Retinal pigment epithelial cell (primary cell): ENCODE measurements at regions not wholly inside any gene's neighbourhood (a gene's known extent, or its start where the extent isn't known, plus 50 kb on each side); places are given as distances from the start of the nearest gene placed in this dataset.

Experiments
- DNase-seq: peaks from one replicate; pipeline ENCODE4 v3.0.0-alpha.2; 2010; ENCODE audit warnings: low read depth
- H3K4me3 ChIP-seq: 2 replicates; pipeline ENCODE4 v1.5.1; 2011; ENCODE audit warnings: mild to moderate bottlenecking, low read length, control low read depth, moderate library complexity
- CTCF ChIP-seq: conservative IDR thresholded peaks from 2 replicates; pipeline ENCODE4 v1.5.1; 2011; ENCODE audit warnings: low read depth, low read length, control low read depth, inconsistent platforms

- no peak overlapping the region for H3K4me3 ChIP-seq
- no peak for DNase-seq
- TF ChIP-seq CTCF, result no peak
These were observed 298.4 kb upstream of the SALL1 start for GRCh38 chr16:51449441-51449840.

DNA sequence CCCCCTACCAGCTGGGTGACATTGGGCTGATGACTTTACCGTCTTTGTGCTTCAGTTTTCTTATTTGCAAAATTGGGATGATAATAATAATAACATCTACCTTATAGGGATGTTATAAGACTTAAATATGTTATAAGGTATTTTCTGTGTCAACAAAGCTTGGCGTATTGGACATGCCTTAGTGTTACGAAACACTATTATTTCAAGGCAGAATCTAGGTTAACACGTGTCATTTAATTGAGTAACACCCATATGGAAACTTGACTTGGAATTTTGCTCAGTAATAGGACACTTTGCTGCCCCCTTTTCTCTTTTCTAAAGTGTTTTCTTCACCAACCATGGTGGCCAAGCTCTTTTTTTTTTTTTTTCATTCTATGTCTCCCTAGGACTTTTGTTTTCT is 294.2 kb upstream of the SALL1 start:
- no peak overlapping the region for H3K4me3 ChIP-seq
- DNase-seq, result no peak
- no peak for TF ChIP-seq CTCF

DNA sequence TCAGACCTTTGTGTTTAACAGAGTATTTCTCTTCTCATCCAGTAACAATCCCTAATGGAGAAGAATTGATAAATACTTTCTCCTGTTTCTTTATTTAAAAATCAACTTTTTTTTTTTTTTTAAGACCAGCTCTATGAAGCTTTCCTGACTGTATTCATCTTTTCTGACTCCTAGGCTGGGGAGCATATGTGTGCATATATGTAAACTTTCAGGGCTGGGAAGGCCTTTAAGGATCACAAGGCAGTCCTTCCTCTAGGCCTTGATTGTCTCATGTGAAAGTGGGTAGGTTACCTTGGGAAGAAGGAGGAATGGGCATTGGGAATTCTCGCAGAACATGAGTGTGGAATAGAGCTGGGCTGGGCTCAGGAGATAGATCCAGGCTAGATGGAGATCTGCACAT is 292.9 kb upstream of the SALL1 start:
- no peak overlapping the region for H3K4me3 ChIP-seq
- DNase-seq, result no peak
- no peak for TF ChIP-seq CTCF

- H3K4me3 ChIP-seq, result no peak overlapping the region
- no peak for DNase-seq
- TF ChIP-seq CTCF, result no peak
These were observed 291.2 kb upstream of the SALL1 start for GRCh38 chr16:51442141-51442870.

DNA sequence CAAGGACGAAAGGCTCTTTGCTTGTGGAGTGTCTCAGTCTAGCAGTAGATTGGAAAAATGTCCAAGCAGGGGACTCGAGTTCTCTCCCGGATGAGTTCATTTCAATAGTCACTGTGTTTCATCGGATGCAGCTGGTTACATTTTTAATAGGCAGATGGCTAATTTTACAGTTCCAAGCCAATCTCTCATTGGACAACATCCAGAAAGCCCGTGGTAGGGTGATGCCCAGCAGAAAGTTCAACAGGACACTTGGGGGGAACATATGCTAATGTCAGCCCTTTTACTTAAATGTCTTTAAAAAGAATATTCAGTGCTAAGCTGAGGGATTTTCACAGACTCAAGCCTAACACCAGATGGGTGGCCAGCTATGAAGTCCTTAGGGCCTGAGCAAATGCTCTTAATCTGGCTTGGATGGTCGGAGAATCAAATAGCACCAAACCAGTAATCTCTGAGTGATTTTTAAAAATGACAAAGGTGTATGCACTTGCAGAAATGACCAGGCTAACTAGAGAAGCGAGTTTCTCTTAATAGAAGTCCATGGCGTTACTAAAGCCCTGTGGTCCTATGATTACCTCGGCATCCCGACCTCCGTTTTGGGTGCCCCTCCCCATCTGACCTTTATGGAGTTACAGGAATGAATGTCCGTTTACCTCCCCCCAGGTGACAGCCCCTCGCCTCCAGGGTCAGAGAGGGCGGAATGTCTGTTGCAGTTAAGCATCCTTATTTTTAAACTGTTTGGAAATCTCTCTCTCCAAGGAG is 289.2 kb upstream of the SALL1 start:
- DNase-seq, result no peak
- no peak overlapping the region for H3K4me3 ChIP-seq
- no peak for TF ChIP-seq CTCF

DNA sequence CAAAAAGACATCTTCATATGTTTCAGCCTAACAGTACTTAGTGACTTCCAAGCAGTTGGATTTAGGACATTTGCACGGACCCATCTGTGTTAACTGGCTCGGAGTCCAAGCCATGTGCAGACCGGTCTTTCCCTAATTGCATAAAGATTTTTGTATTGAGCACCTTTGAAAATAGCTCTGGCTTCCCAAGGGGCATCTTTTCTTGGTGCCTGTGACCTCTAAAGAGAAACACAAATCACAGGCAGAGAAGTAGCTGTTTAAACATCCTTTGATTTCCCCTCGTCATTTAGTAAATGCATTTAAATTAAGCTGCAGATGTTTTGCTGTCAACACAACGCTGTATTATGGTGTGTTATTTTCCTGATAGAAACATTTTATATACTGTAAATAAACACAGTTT is 288.2 kb upstream of the SALL1 start:
- TF ChIP-seq CTCF, result no peak
- H3K4me3 ChIP-seq, result no peak overlapping the region
- DNase-seq, result no peak

DNA sequence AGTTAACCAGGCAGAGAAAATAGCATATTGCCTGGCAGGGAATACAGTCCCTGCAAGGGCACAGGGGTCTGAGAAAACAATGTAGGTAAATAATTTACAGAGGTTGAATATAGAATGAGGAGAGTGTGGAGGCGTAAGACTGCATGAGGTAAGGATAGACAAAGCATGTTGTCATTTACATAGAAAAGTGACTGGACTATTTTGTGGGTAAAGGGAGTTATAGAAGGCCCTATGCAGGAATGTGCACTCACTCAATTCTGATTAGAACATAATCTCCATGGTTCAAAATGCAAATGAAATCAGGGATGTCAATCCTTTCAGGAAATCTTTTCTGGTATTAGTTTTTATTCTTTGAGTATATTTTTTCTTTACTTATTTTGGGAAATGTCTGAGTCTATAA is 285.7 kb upstream of the SALL1 start:
- H3K4me3 ChIP-seq, result no peak overlapping the region
- DNase-seq, result no peak
- no peak for TF ChIP-seq CTCF
